ENCODE measurements at regions not wholly inside any gene's neighbourhood (a gene's known extent, or its start where the extent isn't known, plus 50 kb on each side); places are given as distances from the start of the nearest gene placed in this dataset.

DNA sequence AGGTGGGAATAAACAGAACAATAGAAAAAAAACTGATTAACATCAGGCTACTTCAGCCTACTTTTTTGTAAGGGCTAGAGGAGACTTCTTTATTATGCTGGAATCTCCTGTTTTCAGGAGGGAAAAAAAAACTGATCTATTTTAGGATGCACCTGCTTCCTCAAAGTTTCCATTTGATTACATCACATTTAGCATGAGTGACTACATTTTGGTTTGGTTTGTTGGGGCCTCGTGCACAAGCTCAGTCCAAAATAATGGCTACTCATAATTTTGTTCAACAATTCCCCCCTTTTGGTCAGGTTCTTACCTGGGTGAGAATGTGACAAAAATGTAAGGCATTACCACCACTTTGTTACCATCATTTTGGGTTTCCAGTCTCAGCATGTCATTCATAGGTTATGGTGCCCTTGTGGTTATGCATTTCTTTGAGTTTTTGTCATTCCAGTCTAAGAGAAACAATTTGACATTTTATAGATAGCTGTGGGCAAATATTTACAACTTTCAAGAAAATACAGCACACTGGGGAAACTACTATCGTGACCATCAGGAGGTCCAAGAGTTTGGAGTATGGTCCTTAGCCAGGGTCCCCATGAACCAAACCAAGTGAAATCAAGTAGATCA, 93.6 kb upstream of the ATP11B start:
- TF ChIP-seq, protein P1, sequence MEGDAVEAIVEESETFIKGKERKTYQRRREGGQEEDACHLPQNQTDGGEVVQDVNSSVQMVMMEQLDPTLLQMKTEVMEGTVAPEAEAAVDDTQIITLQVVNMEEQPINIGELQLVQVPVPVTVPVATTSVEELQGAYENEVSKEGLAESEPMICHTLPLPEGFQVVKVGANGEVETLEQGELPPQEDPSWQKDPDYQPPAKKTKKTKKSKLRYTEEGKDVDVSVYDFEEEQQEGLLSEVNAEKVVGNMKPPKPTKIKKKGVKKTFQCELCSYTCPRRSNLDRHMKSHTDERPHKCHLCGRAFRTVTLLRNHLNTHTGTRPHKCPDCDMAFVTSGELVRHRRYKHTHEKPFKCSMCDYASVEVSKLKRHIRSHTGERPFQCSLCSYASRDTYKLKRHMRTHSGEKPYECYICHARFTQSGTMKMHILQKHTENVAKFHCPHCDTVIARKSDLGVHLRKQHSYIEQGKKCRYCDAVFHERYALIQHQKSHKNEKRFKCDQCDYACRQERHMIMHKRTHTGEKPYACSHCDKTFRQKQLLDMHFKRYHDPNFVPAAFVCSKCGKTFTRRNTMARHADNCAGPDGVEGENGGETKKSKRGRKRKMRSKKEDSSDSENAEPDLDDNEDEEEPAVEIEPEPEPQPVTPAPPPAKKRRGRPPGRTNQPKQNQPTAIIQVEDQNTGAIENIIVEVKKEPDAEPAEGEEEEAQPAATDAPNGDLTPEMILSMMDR (IDR thresholded peaks at IDR 0.05) = no peak
- TF ChIP-seq, protein P2, sequence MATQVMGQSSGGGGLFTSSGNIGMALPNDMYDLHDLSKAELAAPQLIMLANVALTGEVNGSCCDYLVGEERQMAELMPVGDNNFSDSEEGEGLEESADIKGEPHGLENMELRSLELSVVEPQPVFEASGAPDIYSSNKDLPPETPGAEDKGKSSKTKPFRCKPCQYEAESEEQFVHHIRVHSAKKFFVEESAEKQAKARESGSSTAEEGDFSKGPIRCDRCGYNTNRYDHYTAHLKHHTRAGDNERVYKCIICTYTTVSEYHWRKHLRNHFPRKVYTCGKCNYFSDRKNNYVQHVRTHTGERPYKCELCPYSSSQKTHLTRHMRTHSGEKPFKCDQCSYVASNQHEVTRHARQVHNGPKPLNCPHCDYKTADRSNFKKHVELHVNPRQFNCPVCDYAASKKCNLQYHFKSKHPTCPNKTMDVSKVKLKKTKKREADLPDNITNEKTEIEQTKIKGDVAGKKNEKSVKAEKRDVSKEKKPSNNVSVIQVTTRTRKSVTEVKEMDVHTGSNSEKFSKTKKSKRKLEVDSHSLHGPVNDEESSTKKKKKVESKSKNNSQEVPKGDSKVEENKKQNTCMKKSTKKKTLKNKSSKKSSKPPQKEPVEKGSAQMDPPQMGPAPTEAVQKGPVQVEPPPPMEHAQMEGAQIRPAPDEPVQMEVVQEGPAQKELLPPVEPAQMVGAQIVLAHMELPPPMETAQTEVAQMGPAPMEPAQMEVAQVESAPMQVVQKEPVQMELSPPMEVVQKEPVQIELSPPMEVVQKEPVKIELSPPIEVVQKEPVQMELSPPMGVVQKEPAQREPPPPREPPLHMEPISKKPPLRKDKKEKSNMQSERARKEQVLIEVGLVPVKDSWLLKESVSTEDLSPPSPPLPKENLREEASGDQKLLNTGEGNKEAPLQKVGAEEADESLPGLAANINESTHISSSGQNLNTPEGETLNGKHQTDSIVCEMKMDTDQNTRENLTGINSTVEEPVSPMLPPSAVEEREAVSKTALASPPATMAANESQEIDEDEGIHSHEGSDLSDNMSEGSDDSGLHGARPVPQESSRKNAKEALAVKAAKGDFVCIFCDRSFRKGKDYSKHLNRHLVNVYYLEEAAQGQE (IDR thresholded peaks at IDR 0.05; ENCODE audit: insufficient read depth in 1 of 2, low read depth in 2 of 2, low read length in 1 of 2) = no peak
- TF ChIP-seq POLR2AphosphoS5 (IDR thresholded peaks at IDR 0.05; ENCODE audit: low read depth, low read length) (no peak), SIN3A (IDR thresholded peaks at IDR 0.05; ENCODE audit: borderline replicate concordance, insufficient read depth, low read depth, low read length) (no peak), TCF7L2 (IDR thresholded peaks at IDR 0.05; ENCODE audit: low read depth, low read length) (no peak)

Data from Panc1 (cell line).